Upper lobe of left lung (tissue), 6 donors: ENCODE measurements at regions not wholly inside any gene's neighbourhood (a gene's known extent, or its start where the extent isn't known, plus 50 kb on each side); places are given as distances from the start of the nearest gene placed in this dataset.

Experiments used
- ATAC-seq, 2 donors: fragments of 200-7000 bp; cut with Tn5 transposase; one replicate each; pipeline ENCODE4 v1.9.1; 2022; ENCODE audit warnings: mild to moderate bottlenecking in 2 of 2, moderate library complexity in 2 of 2; ENCODE audit not compliant: low FRiP score in 2 of 2
- DNase-seq, 2 donors: peaks; one replicate each; pipeline ENCODE4 v3.0.0-alpha.2; 2019 to 2020
- H3K27ac ChIP-seq, 4 donors: fragments of 200-600 bp; sonication (generic); one replicate each; pipeline ENCODE4 v1.5.1; 2016 to 2019
- H3K27me3 ChIP-seq, 4 donors: fragments of 200-600 bp; sonication (generic); one replicate each; pipeline ENCODE4 v1.5.1; 2017 to 2019
- H3K36me3 ChIP-seq, 4 donors: fragments of 200-600 bp; sonication (generic); one replicate each; pipeline ENCODE4 v1.5.1; 2016 to 2019
- H3K4me1 ChIP-seq, 4 donors: fragments of 200-600 bp; sonication (generic); one replicate each; pipeline ENCODE4 v1.5.1; 2018 to 2019
- H3K4me3 ChIP-seq, 4 donors: fragments of 200-600 bp; sonication (generic); one replicate each; pipeline ENCODE4 v1.5.1; 2017 to 2019; ENCODE audit warnings: mild to moderate bottlenecking in 2 of 4, moderate library complexity in 1 of 4
- H3K9me3 ChIP-seq, 4 donors: fragments of 200-600 bp; sonication (generic); one replicate each; pipeline ENCODE4 v1.5.1; 2018 to 2019
- CTCF ChIP-seq, 6 experiments: fragments of 450-650 bp in 4 of 6; fragments of 200-600 bp in 2 of 6; sonication (generic) in 2 of 6; IDR thresholded peaks; one replicate each; pipeline ENCODE4 v1.5.1; 2016 to 2019; ENCODE audit warnings: antibody characterized with exemption in 6 of 6
- EP300 ChIP-seq, 4 donors: sonication (generic); formaldehyde crosslinking; IDR thresholded peaks; one replicate each; pipeline ENCODE4 v1.5.1; 2017; ENCODE audit warnings: antibody characterized with exemption in 4 of 4, control low read depth in 2 of 4
- POLR2A ChIP-seq, 4 donors: fragments of 450-650 bp; IDR thresholded peaks; one replicate each; pipeline ENCODE4 v1.5.1; 2016 to 2017; ENCODE audit warnings: antibody characterized with exemption in 4 of 4, mild to moderate bottlenecking in 2 of 4
- POLR2AphosphoS5 ChIP-seq, 2 donors: sonication (generic); formaldehyde crosslinking; IDR thresholded peaks; one replicate each; pipeline ENCODE4 v1.5.1; 2017; ENCODE audit warnings: antibody characterized with exemption in 2 of 2
- WGBS, 2 donors: methylation state at CpG; one replicate each; pipeline ENCODE4 v1.1.5; 2017 to 2018; 5-methylcytosine and 5-hydroxymethylcytosine counted together
- donor health status: DM: no; HTN: no; CAD: no; lungs with moderate emphysema.
- donor health status: DM: no; HTN: yes; CAD: no; lungs with severe emphysema.

GRCh38 chr13:112134391-112135075 is 67.6 kb downstream of the SOX1 start:
- DNase-seq (no peak), ATAC-seq (no peak)
- H3K36me3 ChIP-seq, result no peaks in the 10 kb centered on the region
- TF ChIP-seq EP300 (IDR thresholded peaks at IDR 0.05), result no peak
- TF ChIP-seq CTCF (IDR thresholded peaks at IDR 0.05), result no peak
- no peak for TF ChIP-seq POLR2A (IDR thresholded peaks at IDR 0.05)
- no peak for TF ChIP-seq POLR2AphosphoS5 (IDR thresholded peaks at IDR 0.05)
- H3K4me3 ChIP-seq, result no peak overlapping the region
- H3K27ac ChIP-seq, result no peak overlapping the region
- 88 to 90% methylated on average over 16 to 17 of the region's 17 CpGs for WGBS, 2 donors
- H3K27me3 ChIP-seq, result no peaks in the 10 kb centered on the region
- peaks cover 0 to 5% (median 0%) of the 10 kb centered on the region in 4 donors for H3K4me1 ChIP-seq
- no peaks in the 10 kb centered on the region for H3K9me3 ChIP-seq

GRCh38 chr13:112136095-112136494 is 69.1 kb downstream of the SOX1 start:
- H3K4me3 ChIP-seq, result no peak overlapping the region
- H3K36me3 ChIP-seq, result no peaks in the 10 kb centered on the region
- ATAC-seq, result no peak
- no peak for TF ChIP-seq CTCF (IDR thresholded peaks at IDR 0.05)
- no peak for TF ChIP-seq POLR2AphosphoS5 (IDR thresholded peaks at IDR 0.05)
- TF ChIP-seq EP300 (IDR thresholded peaks at IDR 0.05), result no peak
- no peak for TF ChIP-seq POLR2A (IDR thresholded peaks at IDR 0.05)
- no peaks in the 10 kb centered on the region for H3K9me3 ChIP-seq
- no peak overlapping the region for H3K27ac ChIP-seq
- WGBS, 2 donors, result 83 to 92% methylated on average over 7 of the region's 7 CpGs
- peaks cover 0 to 5% (median 0%) of the 10 kb centered on the region in 4 donors for H3K4me1 ChIP-seq
- no peaks in the 10 kb centered on the region for H3K27me3 ChIP-seq
- DNase-seq, result no peak

GRCh38 chr13:112137144-112137543 is 70.2 kb downstream of the SOX1 start:
- ATAC-seq, result no peak
- Histone ChIP-seq H3K36me3 (no peaks in the 10 kb centered on the region), H3K4me1 (peaks cover 0 to 1% (median 0%) of the 10 kb centered on the region in 4 donors), H3K4me3 (no peak overlapping the region), H3K9me3 (no peaks in the 10 kb centered on the region), H3K27me3 (no peaks in the 10 kb centered on the region), H3K27ac (no peak overlapping the region)
- no peak for DNase-seq
- 77 to 81% methylated on average over 6 of the region's 6 CpGs for WGBS, 2 donors
- TF ChIP-seq CTCF (IDR thresholded peaks at IDR 0.05) (no peak), POLR2AphosphoS5 (IDR thresholded peaks at IDR 0.05) (no peak), POLR2A (IDR thresholded peaks at IDR 0.05) (no peak), EP300 (IDR thresholded peaks at IDR 0.05) (no peak)

GRCh38 chr13:112140366-112140765 is 73.4 kb downstream of the SOX1 start:
- DNase-seq (no peak), ATAC-seq (no peak)
- Histone ChIP-seq H3K36me3 (no peaks in the 10 kb centered on the region), H3K9me3 (no peaks in the 10 kb centered on the region), H3K4me1 (no peaks in the 10 kb centered on the region), H3K4me3 (no peak overlapping the region), H3K27ac (no peak overlapping the region), H3K27me3 (no peaks in the 10 kb centered on the region)
- TF ChIP-seq POLR2AphosphoS5 (IDR thresholded peaks at IDR 0.05) (no peak), CTCF (IDR thresholded peaks at IDR 0.05) (no peak), EP300 (IDR thresholded peaks at IDR 0.05) (no peak), POLR2A (IDR thresholded peaks at IDR 0.05) (no peak)
- WGBS, 2 donors, result 73 to 78% methylated on average over 7 of the region's 7 CpGs
